GM15510 (cell line): ENCODE measurements at regions not wholly inside any gene's neighbourhood (a gene's known extent, or its start where the extent isn't known, plus 50 kb on each side); places are given as distances from the start of the nearest gene placed in this dataset.

ENCODE experiments used
- POLR2A ChIP-seq: IDR thresholded peaks from 3 replicates; pipeline ENCODE4 v1.6.1; 2011; ENCODE audit warnings: borderline replicate concordance; ENCODE audit not compliant: insufficient read length; ENCODE audit errors: extremely low read depth

- TF ChIP-seq POLR2A = no peak
Measured at GRCh38 chr12:90151491-90152015, 442.9 kb upstream of the ATP2B1 start.

- TF ChIP-seq POLR2A = no peak
Measured at GRCh38 chr12:90149453-90149852, 440.8 kb upstream of the ATP2B1 start.

DNA sequence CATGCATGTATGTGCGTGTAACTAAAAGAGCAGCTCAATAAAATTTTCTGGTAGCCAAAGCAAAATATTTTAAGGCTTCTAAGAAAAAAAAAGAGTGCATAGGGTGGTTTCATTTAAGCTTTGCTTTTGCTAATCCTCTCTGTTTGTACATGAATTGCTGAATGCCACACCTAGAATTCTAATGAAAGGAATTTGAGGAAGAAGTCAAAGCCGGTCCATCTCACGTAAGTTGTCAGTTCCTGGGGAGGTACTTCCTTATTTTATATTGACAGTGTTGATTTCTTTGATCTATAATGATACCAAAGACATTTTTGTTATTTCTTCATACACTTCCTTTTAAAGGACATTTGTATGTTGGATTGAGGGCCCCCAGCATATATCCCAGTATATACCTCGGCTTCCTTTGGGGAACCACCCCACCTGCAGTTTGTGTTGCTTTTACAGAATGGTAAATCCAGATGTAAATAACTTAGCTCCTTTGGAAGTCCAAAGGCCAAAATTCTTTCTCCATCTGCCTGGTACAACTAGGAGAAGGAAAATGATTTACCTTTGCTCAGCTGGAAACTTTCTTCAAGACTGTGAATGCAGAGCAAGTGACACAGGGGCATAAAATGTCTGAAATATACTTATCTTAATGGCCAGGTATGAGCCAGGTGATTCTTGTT lies 420.9 kb upstream of the ATP2B1 start:
- no peak for TF ChIP-seq POLR2A

GRCh38 chr12:90128526-90128925 lies 419.9 kb upstream of the ATP2B1 start:
- TF ChIP-seq POLR2A = no peak

DNA sequence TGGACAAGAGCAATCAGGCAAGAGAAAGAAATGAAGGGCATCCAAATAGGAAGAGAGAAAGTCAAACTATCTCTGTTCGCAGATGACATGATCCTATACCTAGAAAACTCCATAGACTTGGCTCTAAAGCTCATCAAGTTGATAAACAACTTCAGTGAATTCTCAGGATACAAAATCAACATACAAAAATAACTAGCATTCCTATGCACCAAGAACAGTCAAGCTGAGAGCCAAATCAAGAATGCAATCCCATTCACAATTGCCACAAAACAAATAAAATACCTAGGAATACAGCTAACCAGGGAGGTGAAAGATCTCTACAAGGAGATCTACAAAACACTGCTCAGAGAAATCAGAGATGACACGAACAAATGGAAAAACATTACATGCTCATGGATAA lies 417.5 kb upstream of the ATP2B1 start:
- TF ChIP-seq POLR2A = no peak

GRCh38 chr12:90124914-90125313 lies 416.3 kb upstream of the ATP2B1 start:
- TF ChIP-seq POLR2A = no peak

- no peak for TF ChIP-seq POLR2A
Measured at GRCh38 chr12:90124289-90124688, 415.7 kb upstream of the ATP2B1 start.

DNA sequence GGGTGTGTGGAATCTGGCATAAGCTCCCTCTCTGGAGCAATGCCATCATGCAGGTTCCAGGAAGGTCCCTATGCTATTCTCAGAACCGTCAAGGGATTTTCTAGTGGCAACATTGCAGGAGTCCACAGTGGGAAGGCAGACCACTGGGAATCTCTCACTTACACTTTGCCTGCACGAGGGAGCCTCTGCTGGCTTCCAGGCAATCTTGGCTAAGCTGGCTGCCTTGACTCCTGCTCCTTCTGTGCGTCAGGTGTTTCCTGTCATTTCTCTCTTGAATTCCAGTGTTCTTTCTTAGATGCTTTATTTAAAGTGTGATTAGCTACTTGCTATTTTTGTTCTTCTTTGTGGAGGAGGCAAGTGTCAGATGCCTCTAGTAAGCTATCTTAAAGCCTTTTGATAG lies 414.0 kb upstream of the ATP2B1 start:
- no peak for TF ChIP-seq POLR2A

- TF ChIP-seq POLR2A = no peak
Measured at GRCh38 chr12:90120627-90121026, 412.0 kb upstream of the ATP2B1 start.

DNA sequence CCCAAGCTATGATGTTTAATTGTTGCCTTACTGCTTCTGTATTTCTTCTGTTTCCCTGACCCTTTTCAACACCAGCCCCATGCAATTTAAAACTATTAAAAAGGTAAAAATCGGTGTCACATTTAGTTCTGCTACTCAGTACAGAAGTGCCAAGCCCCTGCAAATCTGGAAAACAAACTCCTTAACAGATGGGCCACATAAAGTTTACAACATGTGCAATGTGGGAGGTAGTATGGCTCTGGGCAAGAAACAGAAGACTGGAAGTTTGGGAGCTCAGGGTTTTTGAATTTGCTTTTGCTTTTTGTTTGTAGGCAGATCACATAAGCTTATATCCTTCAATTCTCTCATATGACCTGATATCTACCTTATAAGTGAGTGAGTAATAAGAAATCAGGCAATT lies 404.0 kb upstream of the ATP2B1 start:
- TF ChIP-seq POLR2A = no peak

DNA sequence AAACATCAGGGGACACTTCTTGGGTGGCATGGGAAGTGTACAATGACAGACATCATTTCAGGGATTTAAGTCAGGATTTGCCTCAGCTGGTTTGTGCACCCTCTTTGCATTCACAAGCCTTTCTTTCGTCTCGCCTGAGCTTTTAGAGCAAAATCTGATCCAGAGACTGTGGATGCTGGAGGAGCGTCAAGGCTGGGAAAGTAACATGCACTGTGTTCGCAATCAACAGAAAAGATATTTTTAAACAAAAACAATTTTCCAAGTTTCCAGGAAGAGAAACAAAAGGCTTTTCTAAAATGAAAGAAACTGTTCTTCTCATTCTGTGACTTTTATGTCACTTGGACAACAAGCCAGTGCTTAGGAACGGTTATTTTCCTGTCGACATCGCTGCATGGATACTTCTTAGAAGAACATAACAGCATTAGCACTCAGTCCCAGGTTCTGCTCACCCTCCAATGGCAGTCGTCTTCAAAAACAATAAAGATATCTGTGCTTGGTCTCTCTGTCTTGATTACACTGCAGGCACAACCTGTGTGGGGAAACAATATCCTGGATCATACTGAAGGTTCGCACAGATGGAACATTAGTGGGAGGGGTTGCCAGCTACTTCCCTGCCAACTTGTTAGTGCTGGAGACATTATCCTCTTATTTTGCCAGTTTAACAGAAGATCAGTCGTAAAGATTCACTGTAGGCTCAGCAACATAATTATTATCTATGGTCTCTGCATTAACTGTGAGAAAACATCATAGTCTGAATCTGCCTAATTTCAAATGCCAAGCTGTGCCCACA lies 403.3 kb upstream of the ATP2B1 start:
- no peak for TF ChIP-seq POLR2A

GRCh38 chr12:90106568-90106967 lies 397.9 kb upstream of the ATP2B1 start:
- no peak for TF ChIP-seq POLR2A

GRCh38 chr12:90102957-90103652 lies 394.5 kb upstream of the ATP2B1 start:
- TF ChIP-seq POLR2A = no peak

- no peak for TF ChIP-seq POLR2A
Measured at GRCh38 chr12:90100579-90100978, 391.9 kb upstream of the ATP2B1 start.

- no peak for TF ChIP-seq POLR2A
Measured at GRCh38 chr12:90099288-90099687, 390.6 kb upstream of the ATP2B1 start.

- TF ChIP-seq POLR2A = no peak
Measured at GRCh38 chr12:90098132-90098779, 389.6 kb upstream of the ATP2B1 start.

DNA sequence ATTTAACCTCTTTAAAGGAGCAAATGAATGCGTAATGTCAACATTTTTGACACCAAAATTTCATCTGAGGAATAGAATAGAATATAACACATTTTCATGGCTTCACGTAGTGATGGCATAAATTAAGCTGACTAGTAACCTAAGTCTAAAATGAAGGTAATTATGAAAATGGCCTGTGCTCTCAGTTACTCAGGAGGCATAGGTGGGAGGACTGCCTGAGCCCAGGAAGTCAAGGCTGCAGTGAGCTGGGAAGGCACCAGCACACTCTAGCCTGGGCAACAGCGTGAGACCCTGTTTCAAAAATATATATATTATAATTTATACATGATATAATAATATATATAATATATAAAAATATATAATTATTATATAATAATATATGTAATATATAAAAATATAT lies 383.2 kb upstream of the ATP2B1 start:
- no peak for TF ChIP-seq POLR2A
